HG02943 (cell line): ENCODE measurements at regions not wholly inside any gene's neighbourhood (a gene's known extent, or its start where the extent isn't known, plus 50 kb on each side); places are given as distances from the start of the nearest gene placed in this dataset.
"Not testable (repeated sequence)": the region's sequence is repeated elsewhere in the genome, so short reads cannot be mapped to it uniquely, and the experiment has no call there.

Experiments used
- ATAC-seq: cut with Tn5 transposase; IDR thresholded peaks from one replicate; pipeline ENCODE4 v1.9.1; 2021; ENCODE audit warnings: mild to moderate bottlenecking, low read depth, moderate library complexity; ENCODE audit not compliant: unreplicated experiment

DNA sequence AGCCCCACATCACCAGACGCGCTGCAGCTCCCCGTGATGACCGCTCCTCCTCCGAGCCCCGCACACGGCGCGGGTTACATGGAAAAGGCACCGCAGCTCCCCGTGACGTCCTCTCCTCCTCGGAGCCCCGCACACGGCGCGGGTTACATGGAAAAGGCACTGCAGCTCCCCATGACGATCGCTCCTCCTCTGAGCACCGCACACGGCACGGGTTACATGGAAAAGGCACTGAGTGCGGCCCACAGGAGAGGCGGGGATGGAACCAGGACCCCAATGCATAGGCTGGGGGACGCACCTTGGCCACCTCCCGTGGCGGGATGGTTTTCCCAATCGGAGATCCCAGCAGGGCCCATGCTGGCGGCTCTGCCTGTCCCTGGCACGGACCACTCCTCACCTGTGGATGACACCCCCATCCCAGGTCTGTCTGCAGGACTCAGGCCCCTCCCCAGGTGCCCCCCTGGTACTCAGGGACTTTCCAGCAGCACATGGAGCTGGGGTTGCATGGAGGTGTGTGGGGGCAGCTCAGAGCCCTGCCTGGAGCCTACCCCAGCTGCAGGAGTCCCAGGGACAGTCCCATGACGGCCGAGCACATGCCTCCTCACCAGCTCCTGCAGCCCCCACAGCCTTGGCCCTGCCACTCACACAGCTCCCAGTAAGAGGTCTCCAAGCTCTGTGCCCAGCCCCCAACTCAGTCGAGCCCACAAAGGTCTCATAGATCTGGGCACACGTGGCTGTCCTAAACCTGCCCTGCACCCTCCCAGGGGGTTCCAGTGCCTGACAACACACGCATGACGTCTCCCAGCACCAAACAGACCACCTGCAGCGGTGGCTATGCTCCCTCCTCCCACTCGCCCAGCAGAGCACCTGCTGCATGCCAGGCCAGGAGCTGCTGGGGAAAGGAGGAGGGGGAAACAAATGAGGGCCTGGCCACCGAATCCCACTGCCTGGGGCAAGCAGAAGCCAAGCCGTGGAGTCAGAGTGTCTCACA is 166.6 kb downstream of the BRD1 start:
- ATAC-seq, result no peak

DNA sequence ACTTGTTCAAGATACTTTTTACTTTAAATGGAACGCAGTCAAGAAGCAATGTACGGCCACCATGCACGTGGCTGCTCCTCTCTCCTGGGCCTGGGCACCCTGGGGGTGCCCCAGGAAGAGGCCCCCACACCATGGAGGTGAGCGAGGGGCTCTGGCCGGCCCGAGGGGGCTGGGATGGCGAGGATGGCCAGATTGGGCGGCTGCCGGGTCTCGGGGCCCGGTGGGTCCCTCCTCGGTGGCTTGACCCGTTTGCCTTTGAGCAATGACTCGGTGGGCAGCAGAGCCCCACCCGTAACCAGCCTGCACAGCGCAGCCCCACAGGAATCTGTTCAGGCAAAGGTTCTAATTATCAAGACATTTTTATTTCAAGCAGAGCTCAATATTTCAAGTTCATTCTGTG is 167.4 kb downstream of the BRD1 start:
- ATAC-seq, result no peak

DNA sequence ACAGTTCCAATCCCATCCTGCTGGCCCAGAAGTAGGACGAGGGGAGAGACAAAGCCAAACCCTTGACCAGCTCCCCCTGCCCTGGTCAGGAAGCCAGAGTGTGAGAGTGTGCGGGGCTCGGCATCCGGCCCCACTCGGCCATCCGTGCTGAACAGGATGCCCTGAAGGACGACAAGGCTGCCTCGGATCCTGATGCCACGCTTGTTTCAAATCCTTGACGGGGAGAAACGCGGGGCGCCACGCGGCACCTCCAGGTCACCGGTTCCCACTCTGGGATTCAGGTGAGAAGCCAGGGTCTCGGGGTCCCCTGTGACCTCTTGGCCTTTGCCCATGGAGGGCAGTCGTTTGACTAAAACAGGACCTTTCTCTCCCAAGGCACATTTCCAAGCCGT is 167.8 kb downstream of the BRD1 start:
- ATAC-seq, result no peak

DNA sequence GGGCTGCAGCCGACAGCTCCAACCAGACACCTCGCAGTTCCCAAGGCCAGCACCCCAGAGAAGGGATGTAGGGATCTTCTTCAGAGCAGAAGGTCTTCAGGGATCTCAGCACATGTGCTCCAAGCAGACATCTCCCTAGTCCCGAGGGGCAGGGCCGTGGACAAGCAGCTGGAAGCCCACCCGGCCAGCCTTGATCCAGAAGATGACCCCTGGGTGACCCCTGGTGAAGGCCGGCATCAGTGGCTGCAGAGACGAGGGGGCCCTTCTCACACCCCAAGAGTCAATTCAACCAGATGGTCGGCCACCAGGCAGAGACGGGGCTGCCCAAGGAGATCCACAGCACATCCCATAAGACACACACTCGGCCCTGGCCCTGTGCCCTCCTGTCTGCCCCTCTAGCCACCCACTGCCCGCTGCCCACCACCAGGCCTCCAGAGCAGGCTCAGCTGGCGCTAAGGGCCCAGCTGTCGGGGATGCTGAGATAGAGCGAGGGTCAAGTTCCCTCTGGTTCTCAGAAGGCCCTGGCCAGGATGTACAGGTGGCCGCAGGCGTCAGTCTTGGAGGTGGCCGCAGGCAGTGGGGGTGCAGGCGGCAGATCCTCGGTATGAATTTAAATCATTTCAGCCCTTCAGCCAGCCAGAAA is 168.3 kb downstream of the BRD1 start:
- no peak for ATAC-seq

DNA sequence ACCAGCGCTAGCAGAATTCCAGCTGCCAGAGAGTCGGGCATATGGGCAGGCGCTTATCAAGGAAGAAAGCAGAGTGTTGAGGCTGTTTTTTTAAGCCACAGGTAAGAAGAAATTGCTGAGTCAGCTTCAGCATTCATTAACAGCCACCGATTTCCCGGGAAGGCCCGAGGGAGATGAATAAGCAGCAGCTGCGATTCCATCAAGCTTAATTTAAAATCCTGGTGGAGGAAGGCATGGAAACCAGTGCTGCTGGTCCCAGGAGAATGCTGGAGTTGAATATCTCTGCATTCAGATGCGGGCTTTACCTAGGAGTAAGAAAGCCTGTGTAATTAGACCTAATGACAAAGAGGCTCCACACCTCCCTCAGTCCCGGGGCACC is 168.8 kb downstream of the BRD1 start:
- ATAC-seq, result no peak

DNA sequence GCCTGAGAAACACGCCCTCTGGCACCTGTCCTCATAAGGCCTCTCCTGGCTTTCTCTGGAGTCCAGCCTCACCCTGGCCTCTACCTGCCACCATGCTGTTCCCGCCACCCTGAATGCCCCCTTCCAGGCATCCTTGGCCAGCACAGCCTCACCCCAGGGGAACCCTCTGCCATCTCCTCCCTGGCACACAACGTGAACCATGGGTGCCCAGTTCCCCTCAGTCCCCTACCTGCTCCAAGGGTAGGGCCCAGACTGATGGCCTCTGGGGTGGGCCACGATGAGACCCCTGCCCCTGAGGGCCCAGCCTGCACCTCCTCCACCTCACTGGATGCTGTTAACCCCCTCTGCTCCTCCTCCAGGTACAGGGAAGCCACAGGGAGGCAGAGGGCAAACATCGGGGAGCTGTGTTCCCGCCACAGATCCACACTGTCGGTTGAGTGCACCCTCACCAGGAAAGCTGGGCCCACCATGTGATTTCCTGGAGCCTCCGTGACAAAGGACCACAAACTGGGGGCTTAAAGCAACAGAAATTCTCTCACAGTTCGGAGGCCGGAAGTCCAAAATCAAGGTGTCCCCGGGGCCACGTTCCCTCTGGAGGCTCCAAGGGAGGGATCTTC is 169.6 kb downstream of the BRD1 start:
- ATAC-seq, result no peak

DNA sequence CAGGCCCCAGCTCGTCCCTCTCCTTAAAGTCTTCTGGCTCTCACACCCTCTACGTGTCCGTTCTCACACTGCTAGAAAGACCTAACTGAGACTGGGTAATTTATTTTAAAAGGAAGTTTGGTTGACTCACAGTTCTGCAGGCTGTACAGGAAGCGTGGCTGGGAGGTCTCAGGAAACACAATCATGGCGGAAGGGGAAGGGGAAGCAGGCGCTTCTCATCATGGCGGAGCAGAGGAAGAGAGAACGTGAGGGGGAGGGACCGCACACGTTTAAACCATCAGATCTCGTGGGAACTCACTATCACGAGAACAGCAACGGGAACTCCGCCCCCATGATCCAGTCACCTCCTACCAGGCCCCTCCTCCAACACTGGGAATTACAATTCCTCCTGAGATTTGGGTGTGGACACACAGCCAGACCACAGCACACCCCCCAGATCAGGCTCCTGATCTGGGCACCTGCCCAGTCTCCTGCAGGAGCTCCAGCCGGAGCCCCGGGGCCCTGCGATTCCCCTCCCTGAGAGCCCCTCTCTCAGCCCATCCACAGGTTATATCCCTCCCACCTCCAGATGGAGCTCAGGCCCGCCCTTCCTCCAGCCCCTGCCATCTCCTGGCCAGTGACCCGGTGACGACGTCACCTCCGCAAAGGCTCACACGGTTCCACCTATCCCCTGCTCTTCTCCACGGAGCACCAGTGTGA is 170.2 kb downstream of the BRD1 start:
- ATAC-seq, result no peak

DNA sequence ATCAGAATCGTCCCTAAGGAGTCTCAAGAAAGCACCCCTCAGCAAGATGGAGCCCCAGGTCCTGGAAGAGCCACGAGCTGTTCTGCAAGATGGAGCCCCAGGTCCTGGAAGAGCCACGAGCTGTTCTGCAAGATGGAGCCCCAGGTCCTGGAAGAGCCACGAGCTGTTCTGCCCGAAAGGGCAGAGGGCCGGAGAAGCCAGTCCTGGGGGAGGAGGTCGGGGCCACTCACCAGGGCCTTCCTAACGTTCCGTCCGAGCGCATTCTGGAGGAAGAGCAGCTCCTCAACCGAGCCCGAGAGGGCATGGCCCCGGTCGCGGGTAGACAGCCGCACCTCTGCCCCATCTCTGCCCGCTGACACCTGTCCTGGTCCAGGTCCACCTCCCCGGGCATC is 170.8 kb downstream of the BRD1 start:
- ATAC-seq, result not testable (repeated sequence)

DNA sequence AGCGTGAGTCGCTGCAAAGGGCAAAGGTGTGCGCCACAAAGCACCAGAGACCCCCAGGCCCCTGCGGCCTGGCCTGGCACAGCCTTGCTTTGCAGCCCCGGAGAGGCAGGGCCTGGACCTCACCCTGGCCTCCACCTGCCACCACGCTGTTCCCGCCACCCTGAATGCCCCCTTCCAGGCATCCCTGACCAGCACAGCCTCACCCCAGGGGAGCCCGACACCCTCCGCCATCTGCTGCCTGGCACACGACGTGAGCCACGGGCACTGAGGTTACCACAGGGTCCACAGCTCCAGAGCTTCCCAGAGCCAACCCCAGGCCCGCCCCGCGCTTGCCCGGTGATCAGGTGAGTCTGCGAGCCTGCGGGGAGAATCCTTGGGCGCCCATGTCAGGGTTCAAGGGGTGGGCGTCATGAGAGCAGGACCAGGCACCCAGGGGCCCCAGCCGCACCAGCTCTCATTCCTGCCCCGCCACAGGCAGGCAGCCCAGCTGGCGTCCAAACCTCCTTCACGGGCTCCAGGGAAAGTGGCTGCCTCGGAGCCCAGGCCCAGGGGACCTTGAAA is 171.3 kb downstream of the BRD1 start:
- ATAC-seq, result no peak

DNA sequence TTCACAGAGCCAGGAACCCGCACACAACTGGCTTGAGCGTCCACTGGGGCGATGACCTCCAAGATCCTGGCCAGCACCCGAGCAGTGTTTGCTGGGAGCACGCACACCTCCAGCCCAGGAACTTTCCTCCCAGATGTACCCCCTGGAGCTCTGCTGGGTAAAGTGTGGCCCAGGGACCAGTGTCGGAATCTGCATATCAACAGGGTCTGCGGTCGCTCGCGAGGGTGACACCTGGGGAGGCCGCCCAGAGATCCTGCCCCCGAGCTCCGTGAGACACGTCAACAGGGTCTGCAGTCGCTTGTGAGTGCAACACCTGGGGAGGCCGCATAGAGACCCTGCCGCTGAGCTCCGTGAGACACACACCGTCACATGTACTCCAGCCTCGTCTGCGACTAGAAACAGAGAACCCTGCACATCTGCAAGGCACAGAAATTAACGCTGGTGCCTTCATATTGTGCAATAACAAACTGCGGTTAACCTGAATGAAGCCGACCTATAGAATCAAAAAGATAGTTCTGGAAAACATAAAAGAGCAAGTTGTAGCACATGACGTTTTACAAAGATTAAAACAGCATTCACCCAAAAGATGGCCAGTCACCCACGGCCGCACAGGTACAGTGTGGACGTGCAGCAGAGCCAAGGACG is 172.4 kb downstream of the BRD1 start:
- no peak for ATAC-seq

DNA sequence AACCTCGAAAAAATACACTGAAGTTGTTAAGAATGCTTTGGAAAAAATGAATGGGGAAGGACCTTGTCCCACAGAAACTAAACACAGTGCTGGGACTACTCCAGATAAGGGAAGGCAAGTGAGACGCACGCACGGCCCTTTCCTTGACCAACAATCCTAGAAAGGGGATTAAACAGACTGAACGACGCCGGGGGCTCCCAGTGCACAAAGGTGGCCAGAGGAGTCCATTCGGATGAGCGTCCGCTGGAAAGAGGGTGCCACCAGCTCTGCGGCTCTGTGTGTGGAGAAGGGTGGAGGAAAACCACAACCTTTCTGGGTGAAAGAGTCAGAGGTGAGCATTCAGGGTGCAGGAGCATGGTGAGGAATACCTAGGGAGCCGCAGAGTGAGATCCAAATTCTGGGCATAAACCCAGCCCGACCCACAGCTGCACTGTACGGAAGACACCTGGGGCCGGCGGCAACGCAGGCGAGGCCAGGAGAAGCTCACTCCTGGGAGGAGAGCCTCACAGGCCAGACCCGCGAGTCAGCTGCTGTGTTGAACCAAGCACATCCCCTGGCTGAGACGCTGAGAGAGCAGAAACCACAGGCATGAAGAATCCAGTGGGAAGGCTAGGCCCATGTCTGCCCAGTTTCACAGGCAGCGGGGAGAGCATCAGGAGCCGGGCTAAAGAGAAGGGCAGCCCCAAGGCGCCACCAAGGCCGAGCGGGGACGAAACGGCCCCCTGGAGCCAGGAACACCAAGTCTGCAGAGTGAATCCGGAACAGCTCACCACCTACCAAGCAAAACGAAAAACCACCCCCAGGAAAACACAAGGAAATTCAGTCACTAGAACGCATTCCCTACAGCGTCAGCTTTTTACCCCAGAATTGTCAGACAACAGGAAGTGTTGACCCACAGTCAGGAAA is 177.1 kb downstream of the BRD1 start:
- ATAC-seq, result no peak

DNA sequence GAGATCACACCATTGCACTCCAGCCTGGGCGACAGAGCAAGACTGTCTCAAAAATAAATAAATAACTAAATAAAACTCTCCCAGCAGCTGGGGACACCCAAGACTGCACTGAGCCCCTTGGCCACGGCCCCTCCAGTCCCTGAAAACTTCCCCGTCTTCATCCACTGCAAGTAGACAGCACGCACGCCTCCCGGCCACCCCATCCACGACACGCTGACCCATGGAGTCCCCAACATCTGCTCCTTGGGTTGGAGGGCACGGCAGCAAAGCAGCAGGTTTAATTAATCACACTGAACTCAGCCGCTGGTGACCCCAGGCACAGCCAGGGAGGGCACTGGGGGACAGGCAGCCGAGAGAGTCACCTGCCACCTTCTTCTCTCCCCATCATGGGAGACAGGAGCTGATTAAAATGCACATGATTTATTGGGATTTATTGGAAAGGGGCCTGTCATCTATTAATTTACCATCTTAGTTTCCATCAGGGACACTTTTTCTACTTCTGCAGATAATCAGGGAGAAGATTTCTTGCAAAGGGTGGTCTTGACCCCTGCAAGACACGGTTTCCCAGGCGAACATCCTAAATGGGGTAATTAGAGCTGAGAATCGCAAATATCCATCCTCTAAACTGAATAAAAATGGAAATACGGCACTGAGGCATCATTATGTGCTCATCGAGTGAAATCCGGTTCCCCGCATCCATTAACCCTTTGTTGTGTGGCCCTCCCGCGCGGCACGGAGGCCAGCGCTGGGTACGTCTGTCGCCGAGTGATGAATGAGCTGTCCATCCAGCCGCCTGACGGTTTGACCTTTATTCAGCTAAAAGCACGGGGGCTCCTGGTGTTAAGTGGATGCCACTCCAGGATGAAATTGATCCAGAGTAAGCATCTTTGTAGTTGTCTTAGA is 178.3 kb downstream of the BRD1 start:
- no peak for ATAC-seq

DNA sequence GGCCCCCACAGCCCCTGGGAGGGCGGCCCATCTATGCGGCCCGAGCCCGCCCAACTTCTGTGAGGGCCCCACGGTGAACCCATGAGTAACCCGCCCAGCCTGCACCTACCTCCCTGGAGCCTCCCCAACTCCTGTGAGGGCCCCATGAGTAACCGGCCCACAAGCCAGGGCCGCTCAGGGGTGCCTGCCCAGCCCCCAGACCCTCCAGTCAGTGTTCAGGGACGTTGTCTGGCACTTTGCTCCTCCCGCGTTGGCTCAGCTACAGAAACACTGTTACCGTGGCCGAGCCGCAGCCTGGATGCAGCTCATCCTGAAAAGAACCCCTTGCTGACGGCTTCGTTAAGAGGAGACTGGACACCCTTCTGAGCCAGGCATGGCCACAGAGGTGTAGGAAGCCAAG is 179.6 kb downstream of the BRD1 start:
- no peak for ATAC-seq

DNA sequence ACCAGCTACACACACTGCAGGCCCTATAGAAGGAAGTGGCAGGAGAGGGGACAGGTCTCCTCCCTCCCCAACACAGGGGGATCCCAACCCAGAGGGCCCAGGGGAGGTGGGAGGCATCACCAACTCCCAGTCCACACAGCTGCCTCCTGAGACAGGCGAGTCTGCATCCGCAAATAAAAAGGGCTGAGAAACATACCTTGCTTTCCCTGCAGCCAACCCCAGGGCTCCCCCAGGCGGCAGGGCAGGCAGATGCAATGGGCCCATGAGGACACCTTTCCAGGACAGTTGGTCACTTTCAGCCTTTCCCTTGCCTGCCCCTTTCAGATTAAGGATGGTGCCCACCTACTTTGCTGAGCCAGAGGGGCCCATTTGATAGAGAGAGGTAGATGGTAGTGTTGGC is 180.0 kb downstream of the BRD1 start:
- ATAC-seq, result no peak

DNA sequence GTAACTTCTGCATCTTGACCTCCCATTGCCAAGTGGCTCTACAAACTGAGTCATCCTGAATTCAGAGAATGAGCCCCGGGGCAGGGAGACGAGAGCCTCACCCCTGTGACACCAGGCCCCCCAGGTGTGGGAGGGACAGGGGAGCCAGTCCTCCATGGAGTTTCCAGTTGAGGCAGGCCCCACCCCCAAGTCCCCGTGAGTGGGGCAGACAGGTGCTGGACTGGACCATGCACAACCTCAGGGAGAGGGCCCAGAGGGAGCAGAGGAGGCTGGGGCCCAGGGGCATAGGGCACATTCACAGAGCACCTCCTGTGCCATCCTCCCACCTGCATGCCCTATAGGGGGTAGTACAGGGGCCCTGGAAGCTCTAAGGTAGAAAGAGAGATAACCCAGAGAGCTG is 180.8 kb downstream of the BRD1 start:
- ATAC-seq, result no peak

DNA sequence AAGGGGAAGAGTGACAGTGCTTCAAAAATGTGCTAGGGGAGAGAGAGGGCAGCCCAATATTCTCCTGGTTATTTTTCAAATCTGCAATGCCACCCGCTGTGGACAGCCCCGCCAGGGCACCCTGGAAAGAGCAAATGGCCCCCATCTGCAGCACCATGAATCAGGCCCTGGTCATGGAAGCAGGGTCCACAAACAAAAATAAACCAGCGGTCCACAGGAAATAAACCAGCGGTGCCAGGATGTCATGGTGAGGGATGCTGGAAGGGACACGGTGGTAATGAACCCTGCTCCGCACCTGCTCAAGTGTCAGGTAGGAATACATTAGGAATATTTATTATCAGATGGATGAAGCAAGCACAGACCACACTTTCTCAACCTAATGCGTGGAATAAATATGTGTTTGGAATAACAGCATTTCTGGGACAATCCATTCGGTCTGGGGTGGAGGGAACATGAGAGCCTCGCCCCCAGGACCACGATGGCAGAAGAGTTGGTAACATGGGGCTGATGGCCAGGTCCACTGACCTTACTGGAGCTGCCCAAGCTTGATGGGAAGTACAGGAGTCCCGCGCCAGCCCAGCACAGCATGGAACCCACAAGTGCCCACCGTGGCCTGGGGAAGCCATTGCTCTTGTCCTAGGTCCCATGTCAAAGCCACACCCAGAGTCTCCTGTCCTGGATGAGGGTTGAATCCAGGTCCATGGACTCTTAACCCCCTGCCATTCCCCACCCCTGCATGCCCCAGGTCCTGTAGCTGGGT is 181.7 kb downstream of the BRD1 start:
- no peak for ATAC-seq

DNA sequence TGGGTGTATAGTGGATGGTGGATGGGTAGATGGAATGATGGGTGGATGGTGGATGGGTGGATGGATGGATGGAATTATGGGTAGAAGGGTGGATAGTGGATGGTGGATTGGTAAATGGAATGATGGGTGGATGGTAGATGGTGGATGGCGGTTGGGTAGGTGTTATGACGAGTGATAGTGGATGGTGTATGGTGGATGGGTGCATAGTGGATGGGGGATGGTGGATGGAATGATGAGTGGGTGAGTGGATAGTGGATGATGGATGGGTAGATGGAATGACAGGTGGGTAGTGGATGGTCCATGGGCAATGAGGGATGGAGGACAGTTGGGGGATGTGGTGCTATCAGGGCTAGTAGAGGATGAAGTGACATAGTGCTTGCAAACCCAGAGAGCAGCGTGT is 182.4 kb downstream of the BRD1 start:
- ATAC-seq, result no peak
